GM12872 (cell line): ENCODE measurements at regions not wholly inside any gene's neighbourhood (a gene's known extent, or its start where the extent isn't known, plus 50 kb on each side); places are given as distances from the start of the nearest gene placed in this dataset.

ENCODE experiments used
- TF ChIP-seq, protein P1 (sequence below): IDR thresholded peaks from 3 replicates; pipeline ENCODE4 v1.5.1; 2011; ENCODE audit warnings: low read depth, mild to moderate bottlenecking, low read length, moderate library complexity; ENCODE audit not compliant: insufficient read depth

DNA sequence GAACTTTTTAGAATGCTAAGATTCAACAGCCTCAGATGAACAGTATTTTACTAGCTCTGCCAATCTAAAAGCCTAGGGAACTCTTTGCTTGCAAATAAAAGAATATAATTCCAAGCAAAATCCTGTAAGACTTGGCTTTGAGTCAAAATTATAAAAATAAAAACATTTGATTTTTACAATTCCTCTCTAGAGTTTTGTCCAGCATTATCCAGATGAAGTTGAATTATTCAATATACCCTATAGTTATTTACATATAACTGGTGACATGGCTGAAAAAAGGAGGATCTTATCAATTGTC lies 378.3 kb downstream of the ETS1 start:
- TF ChIP-seq, protein P1, sequence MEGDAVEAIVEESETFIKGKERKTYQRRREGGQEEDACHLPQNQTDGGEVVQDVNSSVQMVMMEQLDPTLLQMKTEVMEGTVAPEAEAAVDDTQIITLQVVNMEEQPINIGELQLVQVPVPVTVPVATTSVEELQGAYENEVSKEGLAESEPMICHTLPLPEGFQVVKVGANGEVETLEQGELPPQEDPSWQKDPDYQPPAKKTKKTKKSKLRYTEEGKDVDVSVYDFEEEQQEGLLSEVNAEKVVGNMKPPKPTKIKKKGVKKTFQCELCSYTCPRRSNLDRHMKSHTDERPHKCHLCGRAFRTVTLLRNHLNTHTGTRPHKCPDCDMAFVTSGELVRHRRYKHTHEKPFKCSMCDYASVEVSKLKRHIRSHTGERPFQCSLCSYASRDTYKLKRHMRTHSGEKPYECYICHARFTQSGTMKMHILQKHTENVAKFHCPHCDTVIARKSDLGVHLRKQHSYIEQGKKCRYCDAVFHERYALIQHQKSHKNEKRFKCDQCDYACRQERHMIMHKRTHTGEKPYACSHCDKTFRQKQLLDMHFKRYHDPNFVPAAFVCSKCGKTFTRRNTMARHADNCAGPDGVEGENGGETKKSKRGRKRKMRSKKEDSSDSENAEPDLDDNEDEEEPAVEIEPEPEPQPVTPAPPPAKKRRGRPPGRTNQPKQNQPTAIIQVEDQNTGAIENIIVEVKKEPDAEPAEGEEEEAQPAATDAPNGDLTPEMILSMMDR, result no peak

DNA sequence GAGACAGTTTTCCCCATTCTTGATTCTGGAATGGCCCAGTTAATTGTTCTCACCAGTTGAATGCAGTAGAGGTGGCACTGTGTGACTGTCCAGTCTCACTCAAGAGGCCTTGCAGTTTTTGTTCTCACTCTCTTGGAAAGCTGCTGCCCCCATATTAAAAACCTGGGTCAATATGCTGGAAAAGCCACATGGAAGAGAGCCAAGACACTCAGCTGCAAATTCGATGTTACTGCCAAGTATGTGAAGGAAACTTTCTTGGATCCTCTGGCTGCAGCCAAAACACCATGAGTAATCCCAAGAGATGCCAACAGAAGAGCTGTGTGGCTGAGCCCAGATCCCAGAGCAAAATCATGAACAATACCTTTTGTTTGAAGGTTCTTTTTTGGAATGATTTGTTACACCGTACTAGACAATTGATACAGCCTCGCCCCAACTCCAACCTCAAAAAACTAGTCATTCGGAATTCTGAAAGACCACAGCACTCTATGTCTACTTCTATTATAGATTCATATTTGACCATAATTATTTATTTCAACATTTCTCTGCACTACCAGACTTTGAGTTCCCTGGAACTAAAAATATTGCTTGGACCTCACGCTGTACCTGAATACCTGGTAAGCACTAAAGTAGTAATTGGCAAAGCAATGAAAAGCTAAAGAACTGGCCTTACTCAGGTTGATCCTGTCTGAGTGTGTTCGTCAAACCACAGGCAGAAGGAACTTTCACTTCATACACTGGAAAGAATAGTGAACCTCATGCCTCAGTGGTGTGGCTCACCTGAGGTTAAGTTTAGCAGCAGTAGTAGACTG lies 378.8 kb downstream of the ETS1 start:
- TF ChIP-seq, protein P1, result no peak

DNA sequence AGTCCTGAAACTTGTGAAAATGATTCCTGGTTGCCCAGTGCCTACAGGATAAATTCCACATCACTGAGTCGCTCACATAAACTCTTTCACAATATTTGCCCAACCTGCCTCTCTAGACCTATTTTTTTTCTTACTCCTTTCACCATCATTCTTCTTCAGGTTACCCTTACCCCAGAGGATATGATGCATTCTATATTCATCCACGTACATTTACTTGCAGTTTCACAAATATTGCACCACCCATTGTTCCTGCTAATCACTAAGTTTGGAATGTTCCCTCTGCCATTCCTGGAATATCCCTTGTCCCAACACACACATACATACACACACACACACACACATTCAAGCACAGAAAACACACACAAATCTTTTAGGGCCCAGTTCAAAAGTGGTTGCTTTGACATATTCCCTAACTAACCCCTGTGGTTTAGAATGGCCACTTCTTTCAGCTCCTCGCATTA lies 379.5 kb downstream of the ETS1 start:
- TF ChIP-seq, protein P1, result no peak

DNA sequence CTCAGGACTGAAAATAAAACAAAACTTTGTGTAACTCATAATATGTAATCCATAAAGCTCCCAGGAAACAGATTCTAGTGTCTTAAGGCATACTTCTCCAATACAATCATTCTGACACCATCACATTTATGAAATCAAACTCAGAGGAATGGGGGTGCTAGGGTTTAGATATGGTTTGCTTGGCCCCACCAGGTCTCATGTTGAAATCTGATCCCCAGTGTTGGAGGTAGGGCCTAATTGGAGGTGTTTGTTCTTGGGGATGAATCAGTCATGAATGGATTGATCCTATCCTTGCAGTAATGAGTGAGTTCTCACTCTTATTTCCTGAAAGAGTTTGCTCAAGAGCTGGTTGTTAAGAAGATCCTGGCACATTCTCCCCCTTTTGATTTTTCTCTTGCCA lies 380.9 kb downstream of the ETS1 start:
- TF ChIP-seq, protein P1, result no peak

DNA sequence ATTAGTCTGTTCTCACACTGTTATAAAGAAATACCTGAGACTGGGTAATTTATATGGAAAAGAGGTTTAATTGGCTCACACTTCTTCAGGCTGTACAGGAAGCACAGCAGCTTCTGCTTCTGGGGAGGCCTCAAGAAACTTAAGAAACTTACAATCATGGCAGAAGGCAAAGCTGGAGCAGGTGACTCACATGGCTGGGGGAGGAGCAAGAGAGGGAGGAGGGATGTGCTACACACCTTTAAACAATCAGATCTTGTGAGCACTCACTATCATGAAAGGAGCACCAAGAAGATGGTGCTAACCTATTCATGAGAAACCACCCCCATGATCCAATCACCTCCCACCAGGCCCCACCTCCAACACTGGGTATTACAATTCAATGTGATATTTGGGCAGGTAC lies 381.6 kb downstream of the ETS1 start:
- TF ChIP-seq, protein P1, result no peak

DNA sequence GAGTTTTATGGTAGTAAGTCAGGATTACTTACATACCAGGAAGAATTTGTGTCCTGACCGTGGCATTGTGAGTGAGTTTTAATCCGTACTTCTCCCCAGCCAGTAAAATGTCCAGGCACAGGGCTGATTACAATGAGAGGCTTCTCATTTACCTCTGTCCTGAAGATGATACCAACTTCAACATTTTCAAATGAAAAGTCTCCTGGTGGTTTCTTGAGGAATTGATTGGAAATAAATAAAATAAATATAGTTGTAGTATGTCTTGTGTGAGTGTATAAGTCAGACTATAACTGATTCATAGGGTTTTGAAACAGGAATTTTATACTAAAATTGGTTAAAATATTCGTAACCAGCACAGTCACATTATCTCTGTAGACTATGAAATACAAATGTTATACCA lies 382.5 kb downstream of the ETS1 start:
- TF ChIP-seq, protein P1, result no peak

DNA sequence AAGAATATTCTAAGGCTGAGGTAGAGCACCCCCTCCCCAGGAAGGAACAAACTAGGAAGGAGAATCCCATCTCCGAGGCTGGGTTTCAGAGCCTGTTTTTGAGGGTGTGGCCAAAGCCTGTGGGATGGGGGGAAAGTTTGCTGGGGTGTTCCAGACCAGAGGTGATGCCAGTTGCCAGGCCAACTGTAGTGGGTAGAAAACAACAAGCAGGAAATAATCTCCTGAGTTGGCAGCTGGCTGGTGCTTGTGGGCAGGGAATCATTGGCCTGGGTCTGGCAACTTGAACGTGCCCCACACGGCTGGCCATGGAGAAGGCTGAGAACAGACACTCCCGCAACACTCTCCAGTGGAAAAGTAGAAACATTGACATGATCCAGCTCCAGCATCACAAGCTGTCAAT lies 385.6 kb downstream of the ETS1 start:
- TF ChIP-seq, protein P1, result no peak
